Right atrium auricular region (tissue), 2 donors: ENCODE measurements at regions not wholly inside any gene's neighbourhood (a gene's known extent, or its start where the extent isn't known, plus 50 kb on each side); places are given as distances from the start of the nearest gene placed in this dataset.

Source experiments
- DNase-seq: peaks from one replicate; pipeline ENCODE4 v3.0.0-alpha.2; 2019; ENCODE audit warnings: low spot score
- H3K27ac ChIP-seq, 2 donors: fragments of 200-600 bp; sonication (generic); 1 replicate in 1 of 2; 2 replicates in 1 of 2; pipeline ENCODE4 v1.5.1; 2016 to 2019
- H3K27me3 ChIP-seq, 2 donors: fragments of 200-600 bp; sonication (generic); one replicate each; pipeline versions ENCODE4 v1.5.1 to v1.6.0; 2017 to 2019
- H3K36me3 ChIP-seq: fragments of 200-600 bp; sonication (generic); one replicate; pipeline ENCODE4 v1.5.1; 2016
- H3K4me1 ChIP-seq, 2 donors: fragments of 200-600 bp; sonication (generic); one replicate each; pipeline versions ENCODE4 v1.5.1 to v1.6.0; 2017 to 2019
- H3K4me3 ChIP-seq, 2 donors: fragments of 200-600 bp; sonication (generic); 1 replicate in 1 of 2; 2 replicates in 1 of 2; pipeline ENCODE4 v1.5.1; 2017 to 2019; ENCODE audit warnings: mild to moderate bottlenecking in 1 of 2, moderate library complexity in 1 of 2
- H3K9me3 ChIP-seq, 2 donors: fragments of 200-600 bp; sonication (generic); one replicate each; pipeline ENCODE4 v1.5.1; 2019
- CTCF ChIP-seq, 2 donors: fragments of 200-600 bp; sonication (generic); IDR thresholded peaks; one replicate each; pipeline ENCODE4 v1.5.1; 2019; ENCODE audit warnings: antibody characterized with exemption in 2 of 2

GRCh38 chr18:73962256-73962655 lies 185.4 kb downstream of the FBXO15 start:
- no peaks in the 10 kb centered on the region for H3K9me3 ChIP-seq
- no peaks in the 10 kb centered on the region for H3K27me3 ChIP-seq
- DNase-seq: no peak
- no peaks in the 10 kb centered on the region for H3K36me3 ChIP-seq
- H3K4me1 ChIP-seq: no peaks in the 10 kb centered on the region
- no peak overlapping the region for H3K27ac ChIP-seq
- no peak overlapping the region for H3K4me3 ChIP-seq
- no peak for TF ChIP-seq CTCF (IDR thresholded peaks at IDR 0.05)

DNA sequence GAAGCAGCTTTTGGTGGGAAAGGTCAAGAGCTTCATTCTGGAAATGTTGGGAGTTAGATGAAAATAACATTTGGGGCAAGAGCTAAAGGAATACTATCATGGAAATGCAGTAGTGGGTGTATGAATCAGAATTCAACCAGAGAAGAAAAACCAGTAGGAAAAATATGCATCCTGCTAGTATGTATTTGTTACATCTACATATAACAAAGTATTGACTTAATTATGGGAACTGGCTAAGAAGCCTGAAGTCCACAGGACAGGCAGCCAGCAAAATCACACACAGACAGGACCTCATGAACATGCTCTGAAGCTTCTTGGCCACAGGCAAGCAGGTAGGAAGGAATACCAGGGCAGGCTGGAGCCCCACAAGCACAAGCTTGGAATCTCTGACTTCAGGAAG lies 185.8 kb downstream of the FBXO15 start:
- Histone ChIP-seq H3K27ac (no peak overlapping the region), H3K9me3 (no peaks in the 10 kb centered on the region), H3K36me3 (no peaks in the 10 kb centered on the region), H3K27me3 (no peaks in the 10 kb centered on the region), H3K4me1 (no peaks in the 10 kb centered on the region), H3K4me3 (no peak overlapping the region)
- no peak for TF ChIP-seq CTCF (IDR thresholded peaks at IDR 0.05)
- no peak for DNase-seq

GRCh38 chr18:73959352-73959751 lies 188.3 kb downstream of the FBXO15 start:
- H3K27ac ChIP-seq: no peak overlapping the region
- no peaks in the 10 kb centered on the region for H3K4me1 ChIP-seq
- H3K36me3 ChIP-seq: no peaks in the 10 kb centered on the region
- H3K27me3 ChIP-seq: no peaks in the 10 kb centered on the region
- H3K9me3 ChIP-seq: no peaks in the 10 kb centered on the region
- no peak for DNase-seq
- no peak for TF ChIP-seq CTCF (IDR thresholded peaks at IDR 0.05)
- H3K4me3 ChIP-seq: no peak overlapping the region

- DNase-seq: no peak
- H3K27ac ChIP-seq: no peak overlapping the region
- no peak for TF ChIP-seq CTCF (IDR thresholded peaks at IDR 0.05)
- H3K36me3 ChIP-seq: no peaks in the 10 kb centered on the region
- no peaks in the 10 kb centered on the region for H3K4me1 ChIP-seq
- H3K9me3 ChIP-seq: no peaks in the 10 kb centered on the region
- H3K4me3 ChIP-seq: no peak overlapping the region
- no peaks in the 10 kb centered on the region for H3K27me3 ChIP-seq
Observed at GRCh38 chr18:73954268-73954667, 193.4 kb downstream of the FBXO15 start.

GRCh38 chr18:73952296-73952946 lies 195.2 kb downstream of the FBXO15 start:
- DNase-seq: peak; percentile 16
- Histone ChIP-seq H3K9me3 (no peaks in the 10 kb centered on the region), H3K4me3 (no peak overlapping the region), H3K36me3 (no peaks in the 10 kb centered on the region), H3K27me3 (no peaks in the 10 kb centered on the region), H3K4me1 (no peaks in the 10 kb centered on the region), H3K27ac (no peak overlapping the region)
- TF ChIP-seq CTCF (IDR thresholded peaks at IDR 0.05): no peak

DNA sequence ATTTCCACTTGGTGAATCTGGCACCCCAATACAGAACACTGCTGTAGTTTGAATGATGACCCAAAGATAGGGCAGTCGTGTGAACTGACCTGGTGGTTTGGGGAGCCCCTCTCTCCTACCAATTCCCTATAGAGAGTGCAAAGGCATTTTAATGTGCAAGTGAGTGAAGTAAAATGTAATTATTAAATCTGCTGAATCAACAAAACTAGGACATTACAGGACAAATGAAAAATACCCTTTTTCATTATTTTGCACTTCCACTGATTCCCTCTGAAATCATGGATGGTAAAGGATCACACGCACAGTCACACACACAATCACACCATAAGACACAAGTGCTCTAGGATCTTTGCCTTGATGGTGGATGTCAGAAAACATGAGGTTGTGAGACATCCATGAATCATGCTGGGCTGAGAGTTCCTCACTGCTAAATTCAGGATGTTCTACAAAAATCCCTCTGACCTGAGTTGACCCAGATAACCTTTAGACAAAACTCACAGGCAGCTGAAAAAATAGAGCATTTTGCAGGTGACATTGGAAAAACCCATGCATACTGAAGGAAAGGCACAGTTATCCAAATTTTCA lies 197.4 kb downstream of the FBXO15 start:
- Histone ChIP-seq H3K4me3 (no peak overlapping the region), H3K27me3 (no peaks in the 10 kb centered on the region), H3K4me1 (no peaks in the 10 kb centered on the region), H3K27ac (no peak overlapping the region), H3K36me3 (no peaks in the 10 kb centered on the region), H3K9me3 (no peaks in the 10 kb centered on the region)
- no peak for TF ChIP-seq CTCF (IDR thresholded peaks at IDR 0.05)
- no peak for DNase-seq
